ENCODE measurements at regions not wholly inside any gene's neighbourhood (a gene's known extent, or its start where the extent isn't known, plus 50 kb on each side); places are given as distances from the start of the nearest gene placed in this dataset.

DNA sequence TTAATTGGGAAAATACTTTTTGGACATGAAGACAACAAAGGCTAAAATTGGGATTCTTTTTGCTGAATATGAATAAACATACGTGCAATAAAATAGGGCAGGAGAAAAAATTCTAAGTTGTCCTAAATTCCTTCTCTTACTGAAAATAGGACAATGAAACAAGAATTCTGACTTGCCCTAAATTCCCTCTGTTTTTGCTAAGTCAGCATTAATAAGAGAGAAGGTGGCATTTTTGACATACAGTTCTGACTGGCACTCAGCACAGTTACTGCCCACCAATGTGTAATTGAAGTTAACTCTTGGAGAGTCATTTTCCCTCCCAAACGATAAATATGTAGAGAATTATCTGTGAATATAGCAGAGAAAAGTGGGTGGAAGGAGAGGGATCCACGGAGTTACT is 1021.1 kb upstream of the CDH8 start:
- ATAC-seq (no peak), FAIRE-seq (no peak), DNase-seq (no peak)
- H3K36me3 ChIP-seq: no peaks in the 10 kb centered on the region
- TF ChIP-seq, protein P1, sequence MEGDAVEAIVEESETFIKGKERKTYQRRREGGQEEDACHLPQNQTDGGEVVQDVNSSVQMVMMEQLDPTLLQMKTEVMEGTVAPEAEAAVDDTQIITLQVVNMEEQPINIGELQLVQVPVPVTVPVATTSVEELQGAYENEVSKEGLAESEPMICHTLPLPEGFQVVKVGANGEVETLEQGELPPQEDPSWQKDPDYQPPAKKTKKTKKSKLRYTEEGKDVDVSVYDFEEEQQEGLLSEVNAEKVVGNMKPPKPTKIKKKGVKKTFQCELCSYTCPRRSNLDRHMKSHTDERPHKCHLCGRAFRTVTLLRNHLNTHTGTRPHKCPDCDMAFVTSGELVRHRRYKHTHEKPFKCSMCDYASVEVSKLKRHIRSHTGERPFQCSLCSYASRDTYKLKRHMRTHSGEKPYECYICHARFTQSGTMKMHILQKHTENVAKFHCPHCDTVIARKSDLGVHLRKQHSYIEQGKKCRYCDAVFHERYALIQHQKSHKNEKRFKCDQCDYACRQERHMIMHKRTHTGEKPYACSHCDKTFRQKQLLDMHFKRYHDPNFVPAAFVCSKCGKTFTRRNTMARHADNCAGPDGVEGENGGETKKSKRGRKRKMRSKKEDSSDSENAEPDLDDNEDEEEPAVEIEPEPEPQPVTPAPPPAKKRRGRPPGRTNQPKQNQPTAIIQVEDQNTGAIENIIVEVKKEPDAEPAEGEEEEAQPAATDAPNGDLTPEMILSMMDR (IDR thresholded peaks at IDR 0.05): no peak
- H3K27ac ChIP-seq: no peak overlapping the region
- no peaks in the 10 kb centered on the region for H3K9me3 ChIP-seq
- H3K4me3 ChIP-seq: no peak overlapping the region
- H3K27me3 ChIP-seq: no peaks in the 10 kb centered on the region
- no peaks in the 10 kb centered on the region for H3K4me1 ChIP-seq
- intact Hi-C loops (cut with DNase I): no loop called here
- WGBS, 2 donors: 74 to 83% methylated on average over 3 of the region's 3 CpGs

DNA sequence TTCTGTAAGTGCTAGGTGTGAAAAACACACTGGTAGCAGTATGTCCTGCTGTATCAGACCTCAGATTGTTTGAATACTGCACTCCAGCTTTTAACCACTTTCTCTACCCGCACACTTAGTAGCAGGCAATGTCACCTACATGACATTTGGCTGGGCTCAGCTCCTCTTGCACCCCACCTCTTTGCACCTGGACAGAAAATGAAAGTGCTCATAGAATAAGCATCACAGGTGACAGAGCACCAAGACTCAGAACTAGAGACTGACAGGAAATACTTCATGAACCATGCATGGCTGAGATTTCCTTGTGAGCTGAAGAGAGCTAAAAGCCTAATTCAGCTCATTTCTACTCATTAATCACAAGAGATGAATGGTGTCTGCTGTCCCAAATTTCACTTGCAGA is 1014.2 kb upstream of the CDH8 start:
- Histone ChIP-seq H3K27ac (no peak overlapping the region), H3K4me3 (no peak overlapping the region), H3K4me1 (no peaks in the 10 kb centered on the region), H3K36me3 (no peaks in the 10 kb centered on the region), H3K9me3 (no peaks in the 10 kb centered on the region), H3K27me3 (no peaks in the 10 kb centered on the region)
- DNase-seq (no peak), ATAC-seq (no peak), FAIRE-seq (no peak)
- intact Hi-C loops (cut with DNase I): no loop called here
- 80 to 90% methylated on average over 1 of the region's 1 CpG for WGBS, 2 donors
- TF ChIP-seq, protein P1 (IDR thresholded peaks at IDR 0.05): no peak

DNA sequence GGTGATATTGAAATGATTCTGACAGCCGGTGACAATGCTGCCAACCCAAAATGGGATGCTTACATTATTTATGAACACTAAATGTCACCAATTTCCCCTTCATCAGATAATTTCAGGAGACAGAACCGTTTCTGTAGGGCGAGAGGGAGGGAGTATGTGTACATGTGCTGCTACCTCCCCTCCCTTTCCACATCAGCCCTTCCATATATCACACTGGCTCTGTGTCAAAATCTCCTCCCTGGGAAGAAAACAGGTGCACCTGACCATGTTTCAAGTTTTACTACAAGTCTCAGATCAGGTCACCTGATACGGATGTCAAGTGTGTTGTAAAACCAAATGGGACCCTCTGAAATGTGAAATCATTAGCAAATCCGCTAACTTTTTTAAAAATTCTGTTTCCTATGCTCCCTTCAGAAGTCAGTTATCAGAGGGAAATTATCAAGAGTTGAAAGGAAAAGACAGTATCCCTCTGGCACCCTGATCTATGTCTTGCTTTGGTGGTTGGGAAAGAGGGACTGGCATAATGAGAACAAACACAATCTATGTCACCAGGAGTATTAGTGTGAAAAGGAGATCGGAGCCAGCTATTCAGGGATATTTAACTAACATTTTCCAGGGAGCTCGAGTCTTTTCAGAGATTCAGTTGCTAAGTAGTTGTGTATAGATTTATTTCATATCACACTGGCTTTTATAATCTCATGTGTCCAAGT is 1002.3 kb upstream of the CDH8 start:
- DNase-seq: peak in 3 of 6 donors; percentile 11 to 15 (median 13)
- intact Hi-C loops (cut with DNase I): no loop called here
- peaks cover 4 to 10% (median 5%) of the 10 kb centered on the region in 3 donors for H3K4me1 ChIP-seq

DNA sequence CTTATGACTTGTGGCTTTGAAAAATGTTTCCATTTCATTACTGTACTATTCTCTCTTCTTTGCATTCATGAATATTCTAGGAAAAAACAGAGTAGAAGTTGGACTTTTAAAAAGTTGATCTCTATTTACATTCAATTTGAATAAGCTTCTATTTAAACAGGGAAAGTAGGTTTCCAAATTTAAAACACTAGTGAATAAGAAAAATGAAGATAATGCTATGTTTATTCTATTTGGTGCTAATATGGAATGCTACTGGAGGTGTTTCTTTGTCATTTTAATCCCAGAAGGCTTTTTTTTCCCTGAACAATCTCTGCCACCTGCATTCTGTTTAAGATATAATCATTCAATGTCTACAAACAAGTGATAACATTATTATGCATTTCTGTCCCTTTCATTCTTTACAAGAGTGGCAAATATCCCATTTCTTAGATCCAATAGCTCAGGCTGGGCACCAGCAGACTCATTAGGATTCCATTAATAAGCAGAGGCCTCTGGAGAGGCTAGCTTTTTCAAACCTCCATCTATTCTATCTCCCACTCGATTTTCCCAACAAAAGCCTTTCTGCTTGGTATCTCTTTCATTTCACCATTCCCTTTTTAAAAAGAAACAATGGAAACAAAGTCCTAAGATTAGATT is 1001.6 kb upstream of the CDH8 start:
- Histone ChIP-seq H3K9me3 (no peaks in the 10 kb centered on the region), H3K4me1 (peaks cover 4 to 10% (median 5%) of the 10 kb centered on the region in 3 donors), H3K4me3 (no peak overlapping the region), H3K27ac (no peak overlapping the region), H3K36me3 (no peaks in the 10 kb centered on the region), H3K27me3 (no peaks in the 10 kb centered on the region)
- ATAC-seq (peak in 1 of 4 donors; percentile 30), DNase-seq (no peak), FAIRE-seq (no peak)
- TF ChIP-seq, protein P1 (IDR thresholded peaks at IDR 0.05): no peak
- WGBS, 2 donors: 6 to 12% methylated on average over 1 of the region's 1 CpG
- intact Hi-C loops (cut with DNase I): no loop called here

More for the DNA sequence above, 1002.3 kb upstream of the CDH8 start:
- FAIRE-seq: no peak
- no peaks in the 10 kb centered on the region for H3K27me3 ChIP-seq
- no peaks in the 10 kb centered on the region for H3K9me3 ChIP-seq
- TF ChIP-seq, protein P1 (IDR thresholded peaks at IDR 0.05): no peak
- 25% methylated on average over 7 of the region's 7 CpGs for WGBS, 2 donors
- no peaks in the 10 kb centered on the region for H3K36me3 ChIP-seq
- no peak overlapping the region for H3K4me3 ChIP-seq
- no peak overlapping the region for H3K27ac ChIP-seq
- peak; percentile 40 to 83 (median 68) for ATAC-seq

Data from pancreas (tissue), 10 donors.